ENCODE measurements at regions not wholly inside any gene's neighbourhood (a gene's known extent, or its start where the extent isn't known, plus 50 kb on each side); places are given as distances from the start of the nearest gene placed in this dataset.

DNA sequence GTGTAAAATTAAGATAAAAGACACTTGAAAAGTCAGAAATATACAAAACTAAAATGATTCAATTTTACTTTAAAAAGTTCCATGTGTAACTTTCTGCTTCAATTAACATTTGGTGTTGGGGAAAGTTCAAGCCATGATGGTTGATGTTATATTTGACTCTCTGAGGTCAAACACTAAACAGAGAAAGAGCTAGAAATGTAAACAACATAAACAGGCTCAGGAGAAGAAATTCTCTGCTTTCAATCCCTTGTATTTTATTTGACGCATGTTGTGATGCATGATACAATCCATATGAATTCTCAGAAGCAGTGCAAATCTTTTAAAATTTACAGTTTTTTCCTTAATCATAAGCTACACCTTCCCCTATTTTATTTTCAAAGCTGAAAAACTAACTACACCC, 822.4 kb downstream of the PCDH18 start:
- Histone ChIP-seq H3K9me3 (ENCODE audit: control insufficient read depth, insufficient read depth, low read length) (no peaks in the 10 kb centered on the region), H3K27ac (ENCODE audit: low read depth, low read length) (no peak overlapping the region), H3K27me3 (ENCODE audit: control insufficient read depth, insufficient read depth, low read length) (no peaks in the 10 kb centered on the region), H3K4me3 (ENCODE audit: low read depth, low read length) (no peak overlapping the region)
- DNase-seq (ENCODE audit: low read depth, low spot score) = no peak
- POLR2A ChIA-PET = no interaction called here
- no peak for TF ChIP-seq CTCF (IDR thresholded peaks at IDR 0.05; ENCODE audit: low read depth, low read length)
- CTCF ChIA-PET = interaction anchor here (1.2 kb wide), 1 partner anchor 154 kb away, joined by 3 read pairs; no protein-coding TSS in a partner anchor

DNA sequence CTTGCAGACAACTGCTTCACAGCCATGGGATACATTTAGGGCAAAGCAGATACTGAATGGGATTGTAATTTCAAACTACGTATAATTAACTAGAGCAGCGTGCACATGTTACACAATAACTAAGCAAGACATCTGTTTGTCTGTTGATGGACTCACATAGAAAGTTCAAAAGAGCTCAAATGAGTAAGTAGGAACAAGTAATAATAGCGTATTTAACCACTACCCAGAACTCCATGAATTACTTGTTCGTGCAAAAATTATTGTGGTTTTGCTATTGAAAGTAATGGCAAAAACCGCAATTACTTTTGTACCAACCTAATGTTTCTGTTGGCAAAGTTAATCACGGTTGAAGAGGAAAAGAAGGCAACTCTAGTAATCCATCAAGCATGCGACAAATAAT, 825.4 kb downstream of the PCDH18 start:
- POLR2A ChIA-PET = no interaction called here
- Histone ChIP-seq H3K9me3 (ENCODE audit: control insufficient read depth, insufficient read depth, low read length) (no peaks in the 10 kb centered on the region), H3K27ac (ENCODE audit: low read depth, low read length) (no peak overlapping the region), H3K27me3 (ENCODE audit: control insufficient read depth, insufficient read depth, low read length) (no peaks in the 10 kb centered on the region), H3K4me3 (ENCODE audit: low read depth, low read length) (no peak overlapping the region)
- no peak for DNase-seq (ENCODE audit: low read depth, low spot score)
- TF ChIP-seq CTCF (IDR thresholded peaks at IDR 0.05; ENCODE audit: low read depth, low read length) = no peak
- CTCF ChIA-PET = no interaction called here

DNA sequence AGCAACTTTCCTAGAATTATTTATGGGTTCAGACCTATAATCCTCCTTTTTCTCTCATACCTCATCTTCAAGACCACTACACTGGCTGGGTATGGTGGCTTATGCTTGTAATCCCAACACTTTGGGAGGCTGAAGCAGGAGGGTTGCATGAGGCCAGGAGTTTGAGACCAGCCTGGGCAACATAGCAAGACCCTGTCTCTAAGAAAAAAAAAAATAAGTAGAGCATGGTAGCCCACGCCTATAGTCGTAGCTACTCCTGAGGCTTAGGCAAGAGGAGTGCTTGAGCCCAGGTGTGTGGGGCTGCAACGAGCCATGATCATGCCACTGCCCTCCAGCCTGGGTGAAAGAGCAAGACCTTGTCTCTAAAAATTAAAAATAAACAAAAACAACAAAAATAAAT, 832.4 kb downstream of the PCDH18 start:
- CTCF ChIA-PET = no interaction called here
- POLR2A ChIA-PET = no interaction called here
- TF ChIP-seq CTCF (IDR thresholded peaks at IDR 0.05; ENCODE audit: low read depth, low read length) = no peak

DNA sequence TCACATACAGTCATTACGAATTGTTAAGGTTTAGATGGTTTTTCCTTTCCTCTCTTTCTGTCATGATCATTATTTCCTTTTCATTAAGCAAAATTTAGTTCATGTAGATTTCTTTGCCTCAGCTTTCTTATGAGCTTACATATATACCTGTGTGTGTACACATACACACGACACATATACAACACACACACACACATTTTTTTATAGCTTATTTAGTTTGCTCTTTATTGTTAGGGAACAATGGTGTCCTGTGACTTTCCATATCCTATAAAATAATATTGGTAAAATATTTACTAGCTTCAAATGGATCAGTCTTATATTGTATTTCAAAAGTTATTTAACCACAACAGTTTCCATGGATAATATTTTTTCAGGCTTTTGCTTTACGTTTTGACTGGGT, 840.7 kb downstream of the PCDH18 start:
- no peaks in the 10 kb centered on the region for H3K27me3 ChIP-seq (ENCODE audit: control insufficient read depth, insufficient read depth, low read length)
- CTCF ChIA-PET = no interaction called here
- DNase-seq (ENCODE audit: low read depth, low spot score) = no peak
- no peak overlapping the region for H3K4me3 ChIP-seq (ENCODE audit: low read depth, low read length)
- TF ChIP-seq CTCF (IDR thresholded peaks at IDR 0.05; ENCODE audit: low read depth, low read length) = no peak
- POLR2A ChIA-PET = no interaction called here
- H3K27ac ChIP-seq (ENCODE audit: low read depth, low read length) = no peak overlapping the region
- no peaks in the 10 kb centered on the region for H3K9me3 ChIP-seq (ENCODE audit: control insufficient read depth, insufficient read depth, low read length)

More for the DNA sequence above, 832.4 kb downstream of the PCDH18 start:
- DNase-seq (ENCODE audit: low read depth, low spot score) = no peak
- no peak overlapping the region for H3K27ac ChIP-seq (ENCODE audit: low read depth, low read length)
- no peaks in the 10 kb centered on the region for H3K9me3 ChIP-seq (ENCODE audit: control insufficient read depth, insufficient read depth, low read length)
- H3K27me3 ChIP-seq (ENCODE audit: control insufficient read depth, insufficient read depth, low read length) = no peaks in the 10 kb centered on the region
- H3K4me3 ChIP-seq (ENCODE audit: low read depth, low read length) = no peak overlapping the region

GRCh38 chr4:136690360-136690759, 841.9 kb downstream of the PCDH18 start:
- no peak overlapping the region for H3K27ac ChIP-seq (ENCODE audit: low read depth, low read length)
- no peaks in the 10 kb centered on the region for H3K27me3 ChIP-seq (ENCODE audit: control insufficient read depth, insufficient read depth, low read length)
- DNase-seq (ENCODE audit: low read depth, low spot score) = no peak
- no peaks in the 10 kb centered on the region for H3K9me3 ChIP-seq (ENCODE audit: control insufficient read depth, insufficient read depth, low read length)
- POLR2A ChIA-PET = no interaction called here
- no peak for TF ChIP-seq CTCF (IDR thresholded peaks at IDR 0.05; ENCODE audit: low read depth, low read length)
- no peak overlapping the region for H3K4me3 ChIP-seq (ENCODE audit: low read depth, low read length)
- CTCF ChIA-PET = interaction anchor here (1.6 kb wide), 1 partner anchor 23 kb away, joined by 3 read pairs; no protein-coding TSS in a partner anchor
